ENCODE measurements at regions not wholly inside any gene's neighbourhood (a gene's known extent, or its start where the extent isn't known, plus 50 kb on each side); places are given as distances from the start of the nearest gene placed in this dataset.
"Not testable (repeated sequence)": the region's sequence is repeated elsewhere in the genome, so short reads cannot be mapped to it uniquely, and the experiment has no call there.

DNA sequence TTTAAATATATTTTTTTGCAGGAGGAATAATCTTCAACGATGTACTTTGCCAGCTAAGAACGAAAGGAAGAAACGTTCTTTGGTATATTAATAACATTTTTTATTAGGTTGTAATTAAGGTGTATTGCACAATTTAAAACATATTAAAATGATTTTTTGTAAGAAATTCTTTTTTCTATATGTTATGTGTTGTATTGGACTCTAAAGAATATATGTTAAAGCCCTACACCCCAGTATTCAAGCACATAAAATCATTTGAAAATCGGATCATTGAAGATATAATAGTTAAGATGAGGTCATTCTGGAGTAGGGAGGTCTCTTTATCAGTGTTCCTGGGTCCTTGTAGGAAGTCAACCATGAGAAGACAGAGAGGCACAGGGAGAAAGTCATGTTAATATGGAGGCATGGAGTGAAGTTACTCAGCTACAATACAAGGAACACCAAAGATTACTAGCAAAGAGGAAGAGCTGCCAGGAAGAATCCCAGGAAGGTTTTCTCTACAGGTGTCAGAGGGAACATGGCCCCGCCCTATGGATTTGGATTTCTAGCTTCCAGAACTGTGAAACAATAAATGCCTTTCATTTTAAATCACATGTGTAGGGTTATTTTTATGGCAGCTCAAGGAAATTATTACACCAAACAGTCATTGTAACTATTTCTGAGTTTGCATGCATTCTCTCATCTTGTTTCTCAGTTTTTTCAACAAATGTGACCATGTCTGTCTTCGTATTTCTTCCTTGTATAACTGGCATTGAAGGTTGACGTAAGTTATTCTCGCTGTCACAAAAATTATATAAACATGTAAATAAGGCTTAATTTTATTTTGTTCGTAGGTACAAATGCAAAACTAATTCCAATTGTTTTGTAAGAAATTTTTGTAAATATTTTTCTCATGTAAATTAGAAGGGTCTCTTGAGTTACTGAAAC is 75.4 kb upstream of the VPREB1 start:
- no peak for DNase-seq

DNA sequence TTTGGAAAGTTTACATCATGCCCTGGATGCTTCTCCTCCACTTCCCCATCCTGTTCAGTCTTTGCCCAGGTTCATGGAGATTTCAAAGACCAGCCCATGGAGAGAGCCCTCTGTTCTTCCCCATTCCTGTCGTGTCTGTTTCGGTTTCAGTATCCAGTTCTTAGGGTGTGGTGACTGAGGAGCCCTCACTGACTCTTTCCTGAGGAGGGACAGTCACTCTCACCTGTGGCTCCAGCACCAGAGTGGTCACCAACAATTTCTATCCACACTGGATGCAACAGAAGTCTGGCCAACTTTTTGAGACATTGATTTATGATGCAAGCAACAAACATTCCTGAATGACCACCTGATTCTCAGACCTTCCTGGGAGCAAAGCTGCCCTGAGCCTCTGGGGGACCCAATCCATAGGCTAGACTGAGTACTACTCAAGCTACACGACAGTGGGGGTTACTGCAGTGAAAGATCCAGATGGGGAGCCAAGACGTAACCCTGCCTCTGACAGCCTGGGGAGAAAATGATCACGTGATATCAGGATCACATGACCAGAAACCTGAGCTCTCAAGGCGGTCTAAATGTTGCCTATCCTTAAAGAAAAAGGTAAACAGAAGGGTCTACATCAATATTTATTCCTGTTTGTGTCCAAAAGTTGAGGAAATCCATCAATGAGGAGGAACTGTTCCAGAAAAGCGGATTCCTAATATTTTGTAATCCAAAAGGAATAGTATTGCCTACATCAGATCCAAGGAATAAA is 76.2 kb upstream of the VPREB1 start:
- peak; percentile 18 for DNase-seq

DNA sequence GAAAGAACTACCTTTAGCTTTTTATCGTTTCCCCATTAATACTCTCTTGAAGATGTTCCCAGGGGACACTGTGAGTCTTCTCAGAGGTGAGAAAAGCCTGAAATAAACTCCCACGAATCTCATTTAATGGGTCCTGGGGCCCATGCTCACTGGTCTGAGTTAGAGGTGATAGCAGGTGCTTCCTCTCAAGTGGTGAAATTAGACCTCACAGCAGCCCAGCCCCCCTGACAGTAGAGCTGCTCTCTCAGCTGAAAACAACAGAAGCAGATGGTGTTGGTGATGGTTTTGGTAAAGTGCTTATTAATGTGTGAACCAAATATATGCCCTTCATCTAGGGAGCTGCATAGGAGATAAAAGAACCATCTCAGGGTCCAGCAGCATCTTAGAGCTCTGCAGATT is 76.8 kb upstream of the VPREB1 start:
- DNase-seq = no peak

DNA sequence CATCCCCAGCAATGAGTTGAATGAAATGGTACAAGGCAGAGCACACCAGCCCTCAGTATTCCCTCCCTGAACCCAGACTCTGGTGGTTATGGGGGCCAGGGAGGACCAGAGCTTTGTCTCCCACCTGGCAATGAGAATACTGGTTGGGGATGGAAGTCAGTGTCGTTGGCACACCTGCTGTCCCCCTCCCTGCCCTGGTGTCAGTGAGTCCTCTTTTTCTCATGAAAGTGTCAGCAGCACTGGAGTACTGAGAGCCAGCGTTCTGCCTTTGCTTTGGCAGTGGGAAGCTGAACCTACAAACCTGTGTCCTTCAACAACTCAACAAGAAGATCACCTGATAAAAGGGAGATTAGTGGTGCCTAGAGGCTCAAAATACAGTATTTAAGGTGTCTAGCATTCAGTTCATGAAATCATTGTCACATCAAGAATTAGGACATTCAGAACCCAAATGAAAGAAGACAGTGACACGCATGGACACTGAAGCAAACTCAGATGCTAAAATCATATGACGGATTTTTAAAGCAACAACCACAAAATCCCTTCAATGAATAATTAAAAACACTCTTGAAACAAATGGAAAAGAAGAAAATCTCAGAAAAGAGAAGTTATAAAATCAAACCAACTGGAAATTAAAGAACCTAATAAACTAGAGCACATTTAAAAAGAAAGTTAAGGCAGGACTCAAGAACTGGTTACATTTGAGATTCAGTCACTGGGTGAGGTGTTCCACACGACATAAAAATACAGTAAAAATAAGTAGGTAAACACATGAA is 77.5 kb upstream of the VPREB1 start:
- no peak for DNase-seq

DNA sequence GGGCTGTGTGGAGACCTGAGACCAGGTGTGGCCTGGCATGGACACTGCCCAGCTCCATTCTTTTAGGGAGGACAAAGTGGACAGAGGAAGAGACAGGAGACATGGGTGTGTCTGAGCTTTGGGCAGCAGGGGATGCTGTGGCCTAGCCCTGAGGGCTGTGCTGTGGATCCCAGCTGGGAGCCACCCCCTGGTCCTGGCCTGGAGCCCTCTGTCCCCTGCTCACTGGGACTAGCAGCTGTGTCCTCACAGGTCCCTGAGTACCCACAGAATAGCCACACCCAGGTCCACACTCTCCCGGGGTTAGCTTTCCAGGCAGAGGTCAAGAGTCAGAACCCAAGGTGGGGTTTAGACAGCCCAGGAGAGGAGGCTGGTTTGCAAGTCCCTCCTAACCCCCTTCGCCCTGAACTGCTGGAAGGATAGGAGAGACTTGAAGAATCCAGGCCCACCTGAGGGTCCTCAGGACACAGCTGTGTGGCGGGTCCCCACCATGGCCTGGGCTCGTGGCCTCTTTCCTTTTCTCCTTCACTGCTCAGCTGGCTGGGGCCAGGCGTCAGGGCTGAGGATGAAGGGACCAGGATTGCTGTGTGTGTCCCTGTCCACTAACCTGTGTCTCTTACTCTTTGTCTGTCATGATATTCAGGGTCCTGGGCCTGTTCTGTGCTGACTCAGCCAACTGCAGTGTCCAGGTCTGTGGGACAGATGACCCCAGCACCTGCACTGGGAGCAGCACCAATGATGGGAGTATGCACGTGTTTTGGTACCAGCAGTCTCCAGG is 78.5 kb upstream of the VPREB1 start:
- no peak for DNase-seq

- DNase-seq = no peak
Measured at GRCh38 chr22:22164541-22165272, 79.9 kb upstream of the VPREB1 start.

DNA sequence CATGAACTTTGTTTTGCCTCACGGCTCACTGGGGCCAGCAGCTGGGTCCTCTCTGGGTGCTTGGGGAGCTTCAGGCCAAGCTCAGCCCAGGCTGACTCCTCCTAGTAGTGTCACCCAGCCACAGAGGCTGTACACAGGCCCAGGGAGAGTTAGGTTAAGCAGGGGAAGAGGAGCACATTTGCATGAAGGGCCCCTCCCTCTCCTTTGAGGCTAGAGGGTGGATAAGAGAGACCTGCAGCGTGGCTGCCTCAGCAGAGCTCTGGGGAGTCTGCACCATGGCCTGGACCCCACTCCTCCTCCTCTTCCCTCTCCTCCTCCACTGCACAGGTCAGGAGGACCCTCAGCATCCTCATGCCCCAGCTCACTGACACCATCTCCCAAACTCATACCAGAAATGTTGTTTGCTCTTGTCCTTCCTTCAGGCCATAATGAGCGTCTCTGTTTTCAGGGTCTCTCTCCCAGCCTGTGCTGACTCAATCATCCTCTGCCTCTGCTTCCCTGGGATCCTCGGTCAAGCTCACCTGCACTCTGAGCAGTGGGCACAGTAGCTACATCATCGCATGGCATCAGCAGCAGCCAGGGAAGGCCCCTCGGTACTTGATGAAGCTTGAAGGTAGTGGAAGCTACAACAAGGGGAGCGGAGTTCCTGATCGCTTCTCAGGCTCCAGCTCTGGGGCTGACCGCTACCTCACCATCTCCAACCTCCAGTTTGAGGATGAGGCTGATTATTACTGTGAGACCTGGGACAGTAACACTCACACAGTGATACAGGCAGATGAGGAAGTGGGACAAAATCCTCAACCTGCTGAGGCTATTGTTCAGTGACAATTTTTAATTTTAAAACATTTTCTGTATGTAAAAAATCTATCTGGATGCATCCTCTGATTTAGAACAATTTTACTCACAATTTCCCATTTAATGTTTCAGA is 82.4 kb upstream of the VPREB1 start:
- no peak for DNase-seq

DNA sequence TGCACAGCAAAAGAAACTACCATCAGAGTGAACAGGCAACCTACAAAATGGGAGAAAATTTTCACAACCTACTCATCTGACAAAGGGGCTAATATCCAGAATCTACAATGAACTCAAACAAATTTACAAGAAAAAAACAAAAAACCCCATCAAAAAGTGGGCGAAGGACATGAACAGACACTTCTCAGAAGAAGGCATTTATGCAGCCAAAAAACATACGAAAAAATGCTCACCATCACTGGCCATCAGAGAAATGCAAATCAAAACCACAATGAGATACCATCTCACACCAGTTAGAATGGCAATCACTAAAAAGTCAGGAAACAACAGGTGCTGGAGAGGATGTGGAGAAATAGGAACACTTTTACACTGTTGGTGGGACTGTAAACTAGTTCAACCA is 83.8 kb upstream of the VPREB1 start:
- DNase-seq = not testable (repeated sequence)

DNA sequence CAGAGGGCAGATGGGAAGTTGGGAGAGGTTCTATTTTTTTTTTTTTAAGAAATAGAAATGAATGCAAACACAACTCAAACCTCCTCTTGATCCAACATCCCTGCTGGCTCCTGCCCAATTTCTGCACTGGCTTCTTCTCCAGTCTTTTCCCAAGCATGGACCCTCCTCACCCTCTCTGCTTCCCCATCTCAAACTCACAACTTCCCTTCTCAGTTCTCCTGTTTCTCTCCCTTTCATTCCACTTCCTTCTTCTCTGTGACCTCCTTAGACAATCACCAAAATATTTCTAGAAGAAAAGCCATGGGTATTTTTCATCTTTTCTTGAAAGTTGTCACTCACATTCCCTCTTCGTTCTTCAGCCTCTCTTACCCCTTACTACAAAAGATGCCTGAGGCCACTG is 85.2 kb upstream of the VPREB1 start:
- no peak for DNase-seq

- DNase-seq = no peak
Measured at GRCh38 chr22:22158965-22159364, 85.6 kb upstream of the VPREB1 start.

GRCh38 chr22:22158207-22158816 is 86.3 kb upstream of the VPREB1 start:
- no peak for DNase-seq

DNA sequence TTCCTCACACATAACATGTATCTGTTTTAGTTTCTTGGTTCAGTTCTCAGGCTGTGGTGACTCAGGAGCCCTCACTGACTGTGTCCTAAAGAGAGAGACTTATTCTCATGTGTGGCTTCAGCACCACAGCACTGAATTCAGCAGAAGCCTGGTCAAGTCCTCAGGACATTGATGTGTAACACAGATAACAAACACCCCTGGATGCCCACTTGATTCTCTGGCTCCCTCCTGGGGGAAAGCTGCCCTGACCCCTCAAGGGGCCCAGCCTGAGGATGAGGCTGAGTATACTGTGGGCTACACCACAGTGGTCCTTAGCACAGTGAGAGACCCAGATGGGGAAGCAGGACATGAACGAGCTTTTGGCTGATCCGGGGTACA is 87.2 kb upstream of the VPREB1 start:
- no peak for DNase-seq

DNA sequence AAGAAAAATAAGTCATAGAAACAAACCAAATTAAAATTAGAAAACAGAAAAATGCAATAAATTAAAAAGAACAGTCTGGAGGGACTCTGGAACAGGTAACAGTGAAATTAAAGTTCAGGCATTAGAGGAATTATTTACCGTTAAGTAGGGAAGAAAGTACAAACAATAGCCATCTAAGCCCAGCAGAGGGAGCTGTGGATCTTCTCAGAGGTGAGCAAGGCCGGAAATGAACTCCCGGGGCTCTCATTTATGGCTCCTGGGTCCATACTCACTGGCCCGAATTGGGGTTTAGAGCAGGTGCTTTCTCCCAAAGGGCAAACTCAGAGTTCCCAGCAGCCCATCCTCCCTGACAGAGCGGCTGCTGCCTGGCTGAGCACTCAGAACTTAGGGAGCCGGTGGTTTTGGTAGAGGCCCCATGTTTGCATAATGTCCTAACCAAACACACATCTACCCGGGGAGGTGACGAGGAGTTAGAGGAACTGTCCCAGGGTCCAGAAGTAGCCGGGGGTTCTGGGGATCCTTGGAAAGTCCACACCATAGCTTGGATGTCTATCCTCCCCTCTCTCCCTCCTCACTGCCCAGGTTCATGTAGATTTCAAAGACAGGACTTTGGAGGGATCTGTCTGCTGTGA is 87.8 kb upstream of the VPREB1 start:
- DNase-seq = peak; percentile 75

DNA sequence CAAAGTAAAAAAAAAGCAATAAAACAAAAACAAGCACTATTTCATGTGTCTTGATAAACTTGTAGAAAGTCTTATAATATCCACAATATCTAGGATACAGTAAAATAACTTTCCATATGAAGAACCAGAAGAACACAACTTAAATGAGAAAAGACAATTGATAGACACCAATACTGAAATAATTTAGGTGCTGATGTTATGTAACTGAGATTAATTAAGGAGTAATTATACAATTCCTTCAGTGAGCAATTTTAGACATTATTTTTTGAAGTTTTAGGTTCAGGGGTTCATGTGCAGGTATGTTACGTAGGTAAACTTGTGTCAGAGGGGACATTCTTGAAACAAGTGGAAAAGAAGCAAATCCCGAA is 88.3 kb upstream of the VPREB1 start:
- DNase-seq = no peak

DNA sequence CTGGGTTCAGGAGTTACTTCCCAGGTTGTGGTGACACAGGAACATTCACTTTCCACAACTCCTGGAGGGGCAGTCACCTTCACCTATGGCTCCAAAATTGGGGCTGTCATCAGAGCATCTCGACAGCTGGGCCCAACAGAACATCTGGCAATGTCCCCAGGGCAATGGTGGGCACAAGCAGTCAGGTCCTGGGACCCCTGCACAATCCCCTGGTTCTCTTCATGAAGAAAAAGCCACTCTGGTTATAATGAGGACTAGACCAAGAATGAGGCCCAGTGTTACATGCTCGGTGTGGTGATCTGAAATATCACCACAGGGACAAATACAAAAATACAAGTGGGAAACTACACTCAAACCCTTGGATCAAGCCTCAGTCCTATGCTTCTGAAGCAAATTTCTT is 89.0 kb upstream of the VPREB1 start:
- no peak for DNase-seq

GRCh38 chr22:22155146-22155545 is 89.4 kb upstream of the VPREB1 start:
- DNase-seq = no peak

GRCh38 chr22:22154040-22154439 is 90.5 kb upstream of the VPREB1 start:
- DNase-seq = no peak

- DNase-seq = no peak
Measured at GRCh38 chr22:22151308-22151707, 93.3 kb upstream of the VPREB1 start.

GRCh38 chr22:22150457-22150856 is 94.1 kb upstream of the VPREB1 start:
- DNase-seq = no peak

DNA sequence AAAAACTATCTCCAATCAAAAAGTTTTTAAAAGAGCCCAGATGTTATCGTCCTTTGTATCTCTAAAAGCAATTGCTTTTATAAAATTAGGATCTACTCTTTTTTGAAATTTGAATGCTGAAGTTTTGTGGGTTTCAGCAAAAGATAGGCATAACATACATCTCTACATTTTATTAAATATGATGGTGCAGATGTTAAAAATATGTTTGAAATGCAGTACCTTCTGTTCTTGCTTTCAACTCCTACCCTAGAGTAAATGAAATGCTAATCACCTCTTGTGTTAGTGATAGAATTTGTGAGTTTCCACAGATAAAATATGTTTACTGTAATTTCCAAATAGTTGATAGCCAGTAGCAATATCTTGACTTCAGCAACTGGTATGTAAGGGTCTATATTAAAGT is 95.7 kb upstream of the VPREB1 start:
- no peak for DNase-seq
